ENCODE measurements at regions not wholly inside any gene's neighbourhood (a gene's known extent, or its start where the extent isn't known, plus 50 kb on each side); places are given as distances from the start of the nearest gene placed in this dataset.

DNA sequence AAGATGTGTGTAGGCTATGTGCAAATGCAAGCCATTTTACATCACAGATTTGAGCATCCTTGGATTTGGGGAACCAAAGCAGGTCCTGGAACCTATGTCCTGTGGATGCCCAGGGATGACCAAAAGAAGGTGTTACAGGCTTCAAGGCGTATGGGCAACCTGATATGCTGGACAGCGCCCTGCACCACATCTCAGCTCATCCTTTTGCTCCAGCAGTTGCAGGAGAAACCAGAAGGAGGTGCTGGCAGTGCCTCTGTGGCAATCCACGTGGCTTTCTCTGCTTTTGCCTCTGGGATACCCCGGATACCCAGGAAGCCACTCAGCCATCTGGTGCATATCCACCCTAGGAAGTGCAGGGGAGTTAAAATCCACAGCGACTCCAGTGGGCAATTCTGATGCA lies 110.3 kb upstream of the VSTM2B start:
- TF ChIP-seq CTCF (IDR thresholded peaks at IDR 0.05), result no peak
- TF ChIP-seq POLR2A (IDR thresholded peaks at IDR 0.05), result no peak
